Endothelial cell (in vitro differentiated cells): ENCODE measurements at regions not wholly inside any gene's neighbourhood (a gene's known extent, or its start where the extent isn't known, plus 50 kb on each side); places are given as distances from the start of the nearest gene placed in this dataset.

Experiments
- DNase-seq: peaks from one replicate; pipeline ENCODE4 v3.0.0; 2021; ENCODE audit warnings: low spot score
- H3K27ac Mint-ChIP-seq: one replicate; pipeline ENCODE4 v1.8.0; 2021; ENCODE audit warnings: mixed read lengths, inconsistent platforms; ENCODE audit not compliant: unreplicated experiment
- H3K27me3 Mint-ChIP-seq: one replicate; pipeline ENCODE4 v1.8.0; 2021; ENCODE audit warnings: mild to moderate bottlenecking, moderate library complexity, mixed read lengths, inconsistent platforms; ENCODE audit not compliant: unreplicated experiment
- H3K36me3 Mint-ChIP-seq: one replicate; pipeline ENCODE4 v1.8.0; 2021; ENCODE audit warnings: mild to moderate bottlenecking, low read depth, mixed read lengths, inconsistent platforms; ENCODE audit not compliant: unreplicated experiment
- H3K4me1 Mint-ChIP-seq: one replicate; pipeline ENCODE4 v1.8.0; 2021; ENCODE audit warnings: mild to moderate bottlenecking, mixed read lengths, inconsistent platforms; ENCODE audit not compliant: unreplicated experiment
- H3K4me3 Mint-ChIP-seq: one replicate; pipeline ENCODE4 v1.8.0; 2021; ENCODE audit warnings: mild to moderate bottlenecking, mixed read lengths, inconsistent platforms; ENCODE audit not compliant: unreplicated experiment
- H3K9me3 Mint-ChIP-seq: one replicate; pipeline ENCODE4 v1.8.0; 2021; ENCODE audit warnings: mixed read lengths, inconsistent platforms; ENCODE audit not compliant: unreplicated experiment
- TF ChIP-seq, protein P1 (sequence below): fragments of 200-600 bp; sonication (generic); IDR thresholded peaks from one replicate; pipeline ENCODE4 v1.5.0; 2021; ENCODE audit warnings: antibody characterized with exemption; ENCODE audit not compliant: unreplicated experiment

DNA sequence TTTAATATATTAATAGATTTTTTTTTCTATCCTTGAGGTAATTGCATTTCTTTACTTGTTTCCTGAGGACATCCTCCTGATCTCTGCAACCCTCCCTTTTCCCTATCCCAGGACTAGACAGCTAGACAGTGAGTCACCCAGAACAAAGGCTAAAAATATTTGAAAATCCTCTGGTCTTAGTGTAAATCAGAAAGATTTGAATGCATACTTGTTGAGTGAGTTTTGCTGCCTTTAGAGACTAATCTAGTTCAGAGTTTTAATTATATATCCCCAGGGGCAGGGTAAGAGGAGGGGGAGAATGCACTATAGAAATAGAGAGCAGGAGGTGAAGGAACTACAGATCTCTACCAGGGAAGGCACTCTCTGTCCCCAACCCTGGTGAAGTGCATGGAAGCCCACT, 202.3 kb upstream of the TCF4 start:
- Mint-ChIP-seq H3K36me3 (no peaks in the 10 kb centered on the region), H3K9me3 (no peaks in the 10 kb centered on the region), H3K4me1 (no peaks in the 10 kb centered on the region), H3K27ac (no peak overlapping the region), H3K4me3 (no peak overlapping the region), H3K27me3 (peaks cover 1% of the 10 kb centered on the region)
- no peak for DNase-seq
- TF ChIP-seq, protein P1, sequence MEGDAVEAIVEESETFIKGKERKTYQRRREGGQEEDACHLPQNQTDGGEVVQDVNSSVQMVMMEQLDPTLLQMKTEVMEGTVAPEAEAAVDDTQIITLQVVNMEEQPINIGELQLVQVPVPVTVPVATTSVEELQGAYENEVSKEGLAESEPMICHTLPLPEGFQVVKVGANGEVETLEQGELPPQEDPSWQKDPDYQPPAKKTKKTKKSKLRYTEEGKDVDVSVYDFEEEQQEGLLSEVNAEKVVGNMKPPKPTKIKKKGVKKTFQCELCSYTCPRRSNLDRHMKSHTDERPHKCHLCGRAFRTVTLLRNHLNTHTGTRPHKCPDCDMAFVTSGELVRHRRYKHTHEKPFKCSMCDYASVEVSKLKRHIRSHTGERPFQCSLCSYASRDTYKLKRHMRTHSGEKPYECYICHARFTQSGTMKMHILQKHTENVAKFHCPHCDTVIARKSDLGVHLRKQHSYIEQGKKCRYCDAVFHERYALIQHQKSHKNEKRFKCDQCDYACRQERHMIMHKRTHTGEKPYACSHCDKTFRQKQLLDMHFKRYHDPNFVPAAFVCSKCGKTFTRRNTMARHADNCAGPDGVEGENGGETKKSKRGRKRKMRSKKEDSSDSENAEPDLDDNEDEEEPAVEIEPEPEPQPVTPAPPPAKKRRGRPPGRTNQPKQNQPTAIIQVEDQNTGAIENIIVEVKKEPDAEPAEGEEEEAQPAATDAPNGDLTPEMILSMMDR = no peak

DNA sequence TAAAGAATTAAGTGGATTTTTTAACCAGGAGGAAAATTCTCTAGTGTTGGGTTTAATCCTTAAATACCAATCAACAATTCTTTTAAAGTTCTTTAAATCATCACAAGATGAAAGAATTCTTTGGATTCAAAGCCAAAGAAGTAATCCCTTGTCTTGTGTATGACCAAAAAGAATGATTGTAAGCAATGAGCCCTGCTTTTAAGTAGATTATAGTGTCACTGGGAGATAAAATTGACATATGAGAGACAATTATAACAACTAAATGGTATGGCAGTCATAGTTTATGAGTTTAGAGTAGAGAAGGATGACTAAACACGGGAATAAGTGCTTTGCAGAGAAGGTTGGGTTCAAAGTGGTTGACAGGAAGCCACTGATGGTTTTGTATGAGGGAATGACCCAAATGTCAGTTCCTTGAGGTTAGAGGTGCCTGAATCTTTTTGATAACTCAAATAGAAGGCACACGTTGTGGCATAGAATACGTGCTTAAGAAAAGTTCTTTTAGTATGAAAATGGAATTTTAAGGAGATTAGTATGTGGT, 199.6 kb upstream of the TCF4 start:
- Mint-ChIP-seq H3K4me3 (no peak overlapping the region), H3K27ac (no peak overlapping the region), H3K36me3 (no peaks in the 10 kb centered on the region), H3K4me1 (peaks cover 4% of the 10 kb centered on the region), H3K9me3 (no peaks in the 10 kb centered on the region), H3K27me3 (peaks cover 1% of the 10 kb centered on the region)
- DNase-seq = no peak
- TF ChIP-seq, protein P1 = no peak

DNA sequence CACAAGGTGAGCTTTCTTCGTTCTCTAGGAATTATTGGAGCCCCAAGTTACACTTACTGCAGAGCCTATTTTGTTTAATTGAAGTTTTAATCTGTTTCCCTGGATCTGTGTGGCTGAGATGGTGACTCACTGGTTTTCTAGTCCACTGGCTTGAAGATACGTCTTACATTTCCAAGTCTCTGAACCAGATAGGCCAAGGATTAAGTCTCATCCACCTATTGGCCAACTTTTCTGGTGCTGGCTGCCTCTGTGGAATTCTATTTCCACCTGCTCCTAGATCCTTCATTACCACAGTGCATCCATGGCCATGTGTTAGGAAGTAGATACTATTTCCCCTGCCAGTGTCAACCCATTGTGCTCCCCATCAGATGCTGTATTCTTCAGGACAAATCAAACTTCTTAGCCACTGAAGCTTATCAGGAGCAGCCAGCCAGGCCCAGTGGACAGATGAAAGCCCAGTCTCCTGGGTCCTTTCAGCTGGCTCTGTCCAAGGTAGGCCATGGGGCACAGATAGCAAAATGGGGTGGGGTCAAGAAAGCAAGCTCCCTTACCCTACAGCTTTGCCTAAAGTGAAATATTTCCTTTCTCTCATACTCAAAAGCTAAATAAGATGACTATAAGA, 198.8 kb upstream of the TCF4 start:
- no peaks in the 10 kb centered on the region for H3K9me3 Mint-ChIP-seq
- H3K4me1 Mint-ChIP-seq = peaks cover 5% of the 10 kb centered on the region
- TF ChIP-seq, protein P1 = no peak
- no peak overlapping the region for H3K27ac Mint-ChIP-seq
- peaks cover 1% of the 10 kb centered on the region for H3K27me3 Mint-ChIP-seq
- DNase-seq = no peak
- H3K36me3 Mint-ChIP-seq = no peaks in the 10 kb centered on the region
- no peak overlapping the region for H3K4me3 Mint-ChIP-seq

DNA sequence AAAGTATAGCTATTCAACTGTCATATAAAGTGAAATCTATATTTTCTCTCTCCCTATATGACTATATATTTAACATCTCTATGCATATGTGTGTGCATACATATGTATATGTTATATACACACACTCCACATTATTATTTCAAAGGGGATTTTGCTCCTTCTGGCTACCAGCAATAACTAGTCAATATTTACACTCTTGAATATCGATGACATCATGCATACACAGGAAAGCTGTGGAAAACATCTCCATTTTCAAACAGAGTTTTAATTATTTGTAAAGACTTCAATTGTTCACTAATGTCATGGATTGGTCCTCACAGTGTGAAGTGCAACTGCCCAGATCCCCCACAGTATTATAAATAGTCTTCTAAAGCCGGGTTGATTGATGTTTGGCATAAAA, 195.9 kb upstream of the TCF4 start:
- Mint-ChIP-seq H3K27me3 (peaks cover 1% of the 10 kb centered on the region), H3K4me1 (peaks cover 17% of the 10 kb centered on the region), H3K9me3 (no peaks in the 10 kb centered on the region), H3K27ac (no peak overlapping the region), H3K4me3 (no peak overlapping the region), H3K36me3 (no peaks in the 10 kb centered on the region)
- no peak for DNase-seq
- TF ChIP-seq, protein P1 = no peak

DNA sequence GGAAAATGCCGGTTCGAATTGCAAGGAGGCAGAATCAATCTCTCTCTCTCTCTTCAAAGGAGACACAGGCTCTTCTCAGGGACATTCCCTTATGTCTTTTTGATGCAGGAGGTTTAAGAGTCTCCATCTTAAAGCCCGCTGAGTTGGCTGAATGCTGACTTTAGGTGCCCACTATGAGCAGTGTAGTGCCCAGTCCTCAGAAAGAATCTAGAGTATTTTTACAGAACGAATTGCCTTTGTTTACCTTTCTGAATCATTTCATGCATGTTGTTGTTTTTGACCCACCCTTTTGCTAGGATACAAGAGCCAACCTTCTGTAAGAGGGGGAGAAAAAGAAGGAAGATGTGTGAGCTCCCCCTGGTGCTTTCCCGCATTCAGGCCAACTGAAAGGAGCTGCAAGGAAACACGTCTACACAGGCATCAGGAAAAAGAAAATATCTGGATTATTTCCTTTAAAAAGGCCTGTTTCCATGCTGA, 193.5 kb upstream of the TCF4 start:
- Mint-ChIP-seq H3K9me3 (no peaks in the 10 kb centered on the region), H3K4me3 (peak overlapping the region; percentile 76), H3K27me3 (no peaks in the 10 kb centered on the region), H3K27ac (peak overlapping the region; percentile 80), H3K36me3 (no peaks in the 10 kb centered on the region), H3K4me1 (peaks cover 24% of the 10 kb centered on the region)
- TF ChIP-seq, protein P1 = peak; percentile 68
- DNase-seq = peak; percentile 63
